H1 (cell line): ENCODE measurements at regions not wholly inside any gene's neighbourhood (a gene's known extent, or its start where the extent isn't known, plus 50 kb on each side); places are given as distances from the start of the nearest gene placed in this dataset.

Experiments
- CTCF ChIA-PET: fragments of 300-600 bp; sonication (Branson Sonifier 250); formaldehyde crosslinking; loops from one replicate; lab custom pipeline; 2021; ENCODE audit not compliant: partially characterized antibody; lab: Charles Lee
- POLR2A ChIA-PET: fragments of 300-600 bp; sonication (Branson Sonifier 250); formaldehyde crosslinking; loops from one replicate; lab custom pipeline; 2021; ENCODE audit warnings: inconsistent platforms; ENCODE audit not compliant: partially characterized antibody; lab: Charles Lee
- DNase-seq, 2 experiments: peaks; one replicate each; pipeline versions ENCODE4 v3.0.0 to v3.0.0-alpha.2; 2010 to 2022; ENCODE audit warnings: low spot score in 2 of 2, low read depth in 1 of 2, mixed read lengths in 1 of 2
- FAIRE-seq: peaks from 2 replicates; lab custom pipeline; 2011; peaks lifted over from hg19 to GRCh38; lab: Jason Lieb, UNC
- H2AFZ ChIP-seq: 2 replicates; pipeline ENCODE4 v1.8.1; 2012; ENCODE audit warnings: low read length, inconsistent platforms
- H2AK5ac ChIP-seq: 2 replicates; pipeline ENCODE4 v1.6.1; 2013; ENCODE audit warnings: low read depth, low read length
- H2BK120ac ChIP-seq: replicated peaks from 2 replicates; pipeline ENCODE3; 2013; ENCODE audit warnings: low read depth, low read length, inconsistent platforms
- H2BK12ac ChIP-seq: 2 replicates; pipeline ENCODE4 v1.6.1; 2013; ENCODE audit warnings: low read depth, low read length
- H2BK15ac ChIP-seq: 2 replicates; pipeline ENCODE4 v1.6.1; 2013; ENCODE audit warnings: low read length
- H2BK20ac ChIP-seq: 2 replicates; pipeline ENCODE4 v1.6.1; 2013; ENCODE audit warnings: low read length
- H2BK5ac ChIP-seq: 2 replicates; pipeline ENCODE4 v1.6.1; 2013; ENCODE audit warnings: low read depth, low read length
- H3K14ac ChIP-seq: 2 replicates; pipeline ENCODE4 v1.6.1; 2013; ENCODE audit warnings: inconsistent platforms; ENCODE audit not compliant: insufficient read length
- H3K18ac ChIP-seq: 2 replicates; pipeline ENCODE4 v1.6.1; 2013; ENCODE audit warnings: low read length; ENCODE audit errors: extremely low read depth
- H3K23ac ChIP-seq: 2 replicates; pipeline ENCODE4 v1.6.1; 2013; ENCODE audit warnings: inconsistent platforms; ENCODE audit not compliant: insufficient read length
- H3K23me2 ChIP-seq: 2 replicates; pipeline ENCODE4 v1.6.1; 2013; ENCODE audit warnings: low read depth, low read length
- H3K27ac ChIP-seq: 2 replicates; pipeline ENCODE4 v1.6.1; 2011; ENCODE audit warnings: low read depth, low read length, inconsistent platforms
- H3K27me3 ChIP-seq, 4 experiments: replicated peaks in 1 of 4; 1 replicate in 1 of 4; 2 replicates in 3 of 4; pipeline versions ENCODE4 v1.6.1 to v1.8.1; 2011 to 2013; ENCODE audit warnings: low read length in 3 of 4, mild to moderate bottlenecking in 3 of 4, inconsistent platforms in 2 of 4, mixed read lengths in 2 of 4, moderate library complexity in 1 of 4; ENCODE audit not compliant: control insufficient read depth in 3 of 4, insufficient read depth in 3 of 4; ENCODE audit errors: extremely low read depth in 1 of 4
- H3K36me3 ChIP-seq, 4 experiments: 2 replicates each; pipeline versions ENCODE4 v1.6.1 to v1.8.1; 2011 to 2013; ENCODE audit warnings: mild to moderate bottlenecking in 4 of 4, low read length in 3 of 4, moderate library complexity in 2 of 4, control low read depth in 1 of 4, inconsistent platforms in 1 of 4; ENCODE audit not compliant: insufficient read depth in 4 of 4, control insufficient read depth in 2 of 4
- H3K4ac ChIP-seq: replicated peaks from 2 replicates; pipeline ENCODE3; 2013; ENCODE audit warnings: low read length, low read depth, mixed read lengths, inconsistent platforms; ENCODE audit not compliant: insufficient read length
- H3K4me1 ChIP-seq, 4 experiments: replicated peaks in 1 of 4; 1 replicate in 1 of 4; 2 replicates in 3 of 4; pipeline versions ENCODE4 v1.6.1 to v1.8.1; 2011 to 2013; ENCODE audit warnings: low read length in 3 of 4, inconsistent platforms in 2 of 4, mixed read lengths in 1 of 4; ENCODE audit not compliant: insufficient read depth in 4 of 4, control insufficient read depth in 3 of 4
- H3K4me2 ChIP-seq, 2 experiments: 2 replicates each; pipeline versions ENCODE4 v1.6.1 to v1.8.1; 2011 to 2013; ENCODE audit warnings: low read depth in 2 of 2, low read length in 2 of 2, control low read depth in 1 of 2, inconsistent platforms in 1 of 2, mild to moderate bottlenecking in 1 of 2; ENCODE audit not compliant: insufficient read depth in 1 of 2
- H3K4me3 ChIP-seq, 4 experiments: fragments of 200-600, 300-600 bp in 1 of 4; sonication (generic), shearing (Covaris generic), sonication (Bioruptor Twin) in 1 of 4; 2 replicates each; pipeline versions ENCODE4 v1.5.1 to v1.8.1; 2011 to 2016; ENCODE audit warnings: low read length in 4 of 4, low read depth in 3 of 4, control low read depth in 2 of 4, inconsistent platforms in 2 of 4, mild to moderate bottlenecking in 2 of 4, mixed read lengths in 1 of 4, moderate library complexity in 1 of 4; ENCODE audit not compliant: insufficient read depth in 2 of 4; ENCODE audit errors: extremely low read depth in 1 of 4
- H3K56ac ChIP-seq: replicated peaks from 2 replicates; pipeline ENCODE3; 2013; ENCODE audit warnings: low read depth, mild to moderate bottlenecking, mixed read lengths, low read length, inconsistent platforms; ENCODE audit not compliant: insufficient read length
- H3K79me1 ChIP-seq: 2 replicates; pipeline ENCODE4 v1.6.1; 2013; ENCODE audit warnings: low read depth, low read length, control low read depth
- H3K79me2 ChIP-seq, 2 experiments: 2 replicates each; pipeline versions ENCODE4 v1.6.1 to v1.8.1; 2012 to 2013; ENCODE audit warnings: low read length in 2 of 2, mild to moderate bottlenecking in 2 of 2, inconsistent platforms in 1 of 2; ENCODE audit not compliant: insufficient read depth in 2 of 2, control insufficient read depth in 1 of 2
- H3K9ac ChIP-seq, 4 experiments: replicated peaks in 1 of 4; 1 replicate in 1 of 4; 2 replicates in 3 of 4; pipeline versions ENCODE4 v1.6.1 to v1.8.1; 2011 to 2013; ENCODE audit warnings: low read depth in 3 of 4, low read length in 3 of 4, control low read depth in 2 of 4, mild to moderate bottlenecking in 2 of 4, moderate library complexity in 2 of 4, inconsistent platforms in 1 of 4; ENCODE audit errors: extremely low read depth in 1 of 4
- H3K9me3 ChIP-seq, 2 experiments: 2 replicates each; pipeline versions ENCODE4 v1.6.1 to v1.8.1; 2012 to 2013; ENCODE audit warnings: mild to moderate bottlenecking in 2 of 2, moderate library complexity in 2 of 2, control low read depth in 1 of 2, inconsistent platforms in 1 of 2, low read depth in 1 of 2, low read length in 1 of 2, mixed read lengths in 1 of 2; ENCODE audit not compliant: insufficient read depth in 2 of 2
- H4K20me1 ChIP-seq, 2 experiments: replicated peaks in 1 of 2; 2 replicates each; pipeline versions ENCODE3 to v1.8.1; 2011 to 2013; ENCODE audit warnings: inconsistent platforms in 2 of 2, low read length in 2 of 2, mild to moderate bottlenecking in 1 of 2; ENCODE audit not compliant: insufficient read depth in 2 of 2, control insufficient read depth in 1 of 2
- H4K5ac ChIP-seq: 2 replicates; pipeline ENCODE4 v1.6.1; 2013; ENCODE audit warnings: low read length, low read depth, mixed read lengths, inconsistent platforms; ENCODE audit not compliant: insufficient read length
- H4K8ac ChIP-seq: 2 replicates; pipeline ENCODE4 v1.8.0; 2013; ENCODE audit warnings: mild to moderate bottlenecking, moderate library complexity, low read length, inconsistent platforms; ENCODE audit not compliant: insufficient read depth; ENCODE audit errors: extremely low read depth
- H4K91ac ChIP-seq: replicated peaks from 2 replicates; pipeline ENCODE3; 2013; ENCODE audit warnings: low read length, mixed read lengths, inconsistent platforms; ENCODE audit not compliant: insufficient read length
- BCL11A ChIP-seq, 2 experiments: IDR thresholded peaks; one replicate each; pipeline ENCODE4 v1.6.1; 2011; ENCODE audit warnings: low read depth in 2 of 2, low read length in 2 of 2, mild to moderate bottlenecking in 2 of 2
- CEBPB ChIP-seq: IDR thresholded peaks from 2 replicates; pipeline ENCODE4 v1.6.1; 2012; ENCODE audit warnings: low read depth, low read length
- CTBP2 ChIP-seq: IDR thresholded peaks from 2 replicates; pipeline ENCODE4 v1.7.0; 2011; ENCODE audit warnings: borderline replicate concordance, mild to moderate bottlenecking, moderate library complexity, mixed read lengths, low read length; ENCODE audit not compliant: insufficient read depth, insufficient read length
- POU5F1 ChIP-seq: IDR thresholded peaks from 2 replicates; pipeline ENCODE4 v1.6.1; 2011; ENCODE audit warnings: low read depth, mild to moderate bottlenecking, low read length, moderate library complexity
- TBP ChIP-seq: IDR thresholded peaks from 2 replicates; pipeline ENCODE4 v1.6.1; 2011; ENCODE audit warnings: low read depth, low read length, improper control_type of control experiment
- TEAD4 ChIP-seq: IDR thresholded peaks from 2 replicates; pipeline ENCODE4 v1.6.1; 2012; ENCODE audit warnings: low read depth, low read length, inconsistent platforms, mixed read lengths
- WGBS, 2 experiments: shearing (Covaris generic) in 1 of 2; methylation state at CpG; one replicate each; pipeline versions ENCODE4 v1.1.6 to v1.1.7; 2013 to 2015; ENCODE audit warnings: low lambda C conversion rate in 2 of 2, mixed read lengths in 2 of 2, inconsistent platforms in 1 of 2, low coverage in 1 of 2, missing lambda C conversion rate in 1 of 2; ENCODE audit not compliant: insufficient replicate concordance in 2 of 2, insufficient coverage in 1 of 2, insufficient read length in 1 of 2; ENCODE audit errors: extremely low coverage in 1 of 2, missing lambda C conversion rate in 1 of 2; 5-methylcytosine and 5-hydroxymethylcytosine counted together

DNA sequence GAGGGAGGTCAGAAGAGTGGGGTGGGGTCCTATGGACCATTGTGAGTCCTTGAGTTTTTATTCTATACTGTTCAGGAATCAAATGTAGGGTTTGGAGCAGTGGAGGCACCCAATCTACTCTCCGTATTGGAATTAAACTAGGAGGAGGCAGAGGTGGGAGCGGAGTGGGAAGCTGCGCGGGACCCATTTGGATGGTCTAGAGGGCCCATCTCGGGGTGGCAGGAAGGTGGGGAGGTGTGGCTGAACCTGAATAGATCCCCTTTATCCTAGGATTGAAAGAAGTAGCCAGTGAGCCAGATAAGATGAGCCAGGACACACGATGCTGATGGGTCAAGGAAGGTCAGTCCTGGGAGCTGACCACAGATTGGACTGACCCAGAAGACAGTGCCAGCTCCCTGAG is 325.8 kb downstream of the AJAP1 start:
- Histone ChIP-seq H2BK5ac (no peak overlapping the region), H2AK5ac (no peak overlapping the region), H3K18ac (no peak overlapping the region), H4K8ac (no peak overlapping the region), H3K4me2 (no peak overlapping the region), H3K9me3 (peaks cover 0 to 2% of the 10 kb centered on the region in 2 experiments; a peak in 1 of 4 replicates), H3K27ac (no peak overlapping the region), H3K9ac (no peak overlapping the region), H2BK120ac (no peak overlapping the region), H2AFZ (no peak overlapping the region), H2BK20ac (no peak overlapping the region), H2BK15ac (no peak overlapping the region), H3K23ac (no peak overlapping the region), H3K27me3 (no peaks in the 10 kb centered on the region), H4K91ac (no peak overlapping the region), H3K23me2 (no peaks in the 10 kb centered on the region), H4K5ac (no peak overlapping the region), H3K36me3 (no peaks in the 10 kb centered on the region), H3K79me2 (no peaks in the 10 kb centered on the region), H3K14ac (no peak overlapping the region), H3K4me3 (no peak overlapping the region), H3K4me1 (no peaks in the 10 kb centered on the region), H3K56ac (no peak overlapping the region), H3K4ac (no peak overlapping the region), H2BK12ac (no peak overlapping the region), H4K20me1 (no peaks in the 10 kb centered on the region), H3K79me1 (no peaks in the 10 kb centered on the region)
- ChIA-PET POLR2A (no interaction called here), CTCF (interaction anchor here (1.0 kb wide), 1 partner anchor 160 kb away, joined by 3 read pairs; no protein-coding TSS in a partner anchor)
- DNase-seq (no peak), FAIRE-seq (no peak)
- TF ChIP-seq TEAD4 (no peak), CTBP2 (no peak), CEBPB (no peak), BCL11A (IDR thresholded peaks at IDR 0.05; ENCODE audit: low read depth in 2 of 2, low read length in 2 of 2) (no peak), TBP (no peak), POU5F1 (no peak)
- WGBS, 2 experiments: 92% methylated on average over 6 of the region's 6 CpGs; no CpG with 5 or more reads in 1 of the 2 experiments
